GM21786 (cell line): ENCODE measurements at regions not wholly inside any gene's neighbourhood (a gene's known extent, or its start where the extent isn't known, plus 50 kb on each side); places are given as distances from the start of the nearest gene placed in this dataset.
A peak's percentile ranks its signal among the peaks of the same experiment; 100 is the strongest.

Source experiments
- ATAC-seq: cut with Tn5 transposase; IDR thresholded peaks from one replicate; pipeline ENCODE4 v1.9.1; 2021; ENCODE audit not compliant: unreplicated experiment

DNA sequence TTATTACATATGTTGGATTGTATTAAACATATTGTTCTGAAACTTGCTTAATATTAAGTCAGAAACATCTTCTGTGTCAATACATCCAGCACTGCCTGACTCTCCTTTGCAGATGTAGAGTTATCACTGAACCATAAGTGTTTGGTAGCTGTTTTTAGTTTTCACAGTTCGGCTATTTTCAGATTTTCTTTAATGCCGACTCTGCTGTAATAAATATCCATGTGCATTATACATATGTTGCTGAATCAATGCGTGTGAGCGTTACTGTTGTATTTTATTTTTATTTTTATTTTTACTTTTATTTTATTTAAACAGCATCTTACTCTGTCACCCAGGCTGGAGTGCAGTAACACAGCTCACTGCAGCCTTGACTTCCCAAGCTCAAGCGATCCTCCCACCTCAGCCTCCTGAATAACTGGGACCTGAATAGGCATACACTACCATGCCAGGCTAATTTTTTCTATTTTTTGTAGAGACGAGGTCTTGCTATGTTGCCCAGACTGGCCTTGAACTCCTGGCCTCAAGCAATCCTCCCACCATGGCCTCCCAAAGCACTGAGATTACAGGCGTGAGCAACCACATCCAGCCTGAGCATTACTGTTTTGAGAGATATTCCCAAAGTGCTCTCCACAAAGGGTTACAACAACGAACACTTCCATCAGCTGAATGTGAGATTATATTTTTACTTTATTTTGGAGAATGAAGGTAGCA, 50.7 kb upstream of the NOCT start:
- no peak for ATAC-seq

DNA sequence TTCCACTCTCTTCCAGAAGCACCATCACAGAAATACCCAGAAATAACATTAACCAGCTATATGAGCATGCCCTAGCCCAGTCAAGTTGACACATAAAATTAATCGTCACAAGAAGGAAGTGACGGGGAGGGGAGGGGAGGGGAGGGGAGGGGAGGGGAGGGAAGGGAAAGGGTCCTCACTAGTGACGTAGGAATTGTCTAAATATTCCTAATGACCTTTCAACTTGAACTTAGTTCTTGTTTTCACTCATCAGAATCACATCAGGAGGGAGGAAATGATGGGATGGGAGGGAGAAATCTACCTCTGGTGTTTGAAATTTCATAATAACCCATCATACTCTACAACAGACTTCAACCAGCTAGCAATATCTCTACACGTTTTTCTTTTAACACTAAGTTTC, 52.2 kb upstream of the NOCT start:
- ATAC-seq = no peak

DNA sequence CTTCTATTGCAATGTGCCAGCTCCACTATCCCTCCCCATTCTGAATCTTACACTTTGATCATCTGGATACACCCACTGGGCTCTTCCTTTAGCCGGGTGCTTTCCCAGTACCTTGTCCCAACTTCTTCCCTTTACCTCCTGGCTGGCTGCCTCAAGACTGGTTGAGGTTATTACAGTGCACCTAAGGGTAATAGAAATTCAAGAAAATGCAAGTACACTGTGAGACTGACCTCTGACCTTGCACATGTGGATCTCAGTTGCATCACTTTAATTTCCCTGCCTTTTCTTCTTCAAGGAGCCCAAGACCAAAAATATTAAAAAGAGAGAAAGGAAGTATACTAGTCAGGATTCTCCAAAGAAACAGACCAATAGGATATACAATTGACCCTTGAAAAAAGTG, 53.9 kb upstream of the NOCT start:
- ATAC-seq = no peak

DNA sequence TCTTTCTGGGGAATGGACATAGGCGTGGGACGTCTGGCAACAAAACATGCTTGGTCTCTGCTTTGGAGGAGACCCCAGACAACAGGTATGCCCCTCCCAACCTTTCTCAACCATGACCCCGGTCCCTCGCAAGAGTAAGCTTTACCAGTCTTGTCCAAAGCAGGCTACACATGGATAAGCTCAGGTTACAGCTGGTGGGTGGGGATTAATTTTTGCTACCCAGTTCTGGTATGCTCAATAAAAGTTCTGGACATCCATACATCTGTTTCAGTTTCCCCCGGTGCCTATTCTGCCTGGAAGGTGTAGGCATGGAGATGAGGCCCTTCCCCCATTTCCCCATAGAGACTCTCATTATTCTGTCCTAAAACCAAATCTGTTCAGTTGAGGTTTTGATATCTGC, 54.5 kb upstream of the NOCT start:
- no peak for ATAC-seq

DNA sequence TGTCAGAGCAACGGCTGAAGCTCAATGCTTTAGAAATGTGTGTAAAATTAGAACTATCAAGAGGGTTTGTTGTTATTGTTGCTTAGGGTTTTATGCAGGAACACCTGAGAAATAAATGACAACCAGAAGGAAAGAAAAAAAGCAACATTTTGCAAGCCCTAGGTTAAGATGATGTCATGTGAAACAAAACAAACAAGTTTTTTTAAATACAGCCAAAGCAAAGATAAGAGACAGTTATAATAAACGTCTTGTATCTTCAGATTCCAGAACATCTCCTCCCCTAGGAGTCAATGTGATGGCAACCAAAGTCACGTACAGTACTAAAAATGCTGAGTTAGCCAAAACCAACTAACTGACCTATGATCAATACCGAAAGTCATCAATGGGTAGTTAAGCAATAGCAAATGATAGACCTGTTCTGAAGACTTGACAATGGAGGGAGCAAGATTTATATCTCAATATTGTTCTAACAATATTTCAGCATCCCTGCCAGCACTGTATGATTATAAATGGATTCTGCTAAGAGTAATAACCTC, 55.3 kb upstream of the NOCT start:
- no peak for ATAC-seq

DNA sequence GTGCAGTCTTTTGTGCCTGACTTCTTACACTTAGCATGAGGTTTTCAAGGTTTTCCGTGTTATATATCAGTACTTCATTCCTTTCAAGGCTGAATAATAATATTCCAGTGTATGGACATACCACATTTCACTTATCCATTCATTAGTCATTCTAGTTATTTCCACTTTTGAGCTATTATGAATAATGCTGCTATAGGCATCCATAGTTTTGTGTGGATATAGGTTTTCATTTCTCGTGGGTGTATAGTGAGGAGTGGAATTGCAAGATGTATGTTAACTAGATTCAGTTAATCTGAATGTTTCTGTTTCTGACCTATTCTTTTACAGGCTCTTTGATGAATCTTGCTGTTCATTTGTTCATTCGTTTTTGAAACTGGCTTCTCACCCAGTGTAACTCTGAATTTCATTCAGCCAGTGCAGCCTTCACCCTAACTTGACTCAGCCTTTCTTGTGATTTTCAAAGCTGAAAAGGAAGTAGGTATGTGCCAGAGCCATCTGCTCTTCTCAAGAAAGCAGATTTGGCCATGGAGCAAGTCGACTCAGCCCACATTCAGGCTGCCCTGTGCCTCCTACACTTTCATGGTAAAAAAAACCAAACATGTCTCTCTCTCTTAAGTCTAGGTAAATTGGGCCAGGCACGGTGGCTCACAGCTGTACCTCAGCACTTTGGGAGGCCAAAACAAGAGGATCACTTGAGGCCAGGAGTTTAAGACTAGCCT, 56.3 kb upstream of the NOCT start:
- ATAC-seq = no peak

DNA sequence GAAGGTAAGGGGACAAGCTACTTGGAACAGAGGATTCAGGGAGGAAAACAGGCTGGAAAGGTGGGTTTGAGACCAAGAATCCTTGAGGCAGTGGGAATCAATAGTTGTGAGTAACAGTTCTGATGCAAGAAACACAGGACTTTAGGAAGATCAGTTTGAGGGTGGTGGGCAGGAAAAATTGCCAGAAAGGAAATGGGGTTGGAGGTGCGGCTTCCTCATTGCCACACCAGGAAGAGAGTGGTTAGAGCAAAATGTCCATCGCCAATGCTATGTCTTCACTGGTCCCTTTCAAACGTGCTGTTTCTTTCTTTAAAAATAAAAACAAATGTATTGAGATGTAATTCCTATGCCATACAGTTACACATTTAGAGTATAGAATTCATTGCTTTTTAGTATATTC, 57.1 kb upstream of the NOCT start:
- no peak for ATAC-seq

DNA sequence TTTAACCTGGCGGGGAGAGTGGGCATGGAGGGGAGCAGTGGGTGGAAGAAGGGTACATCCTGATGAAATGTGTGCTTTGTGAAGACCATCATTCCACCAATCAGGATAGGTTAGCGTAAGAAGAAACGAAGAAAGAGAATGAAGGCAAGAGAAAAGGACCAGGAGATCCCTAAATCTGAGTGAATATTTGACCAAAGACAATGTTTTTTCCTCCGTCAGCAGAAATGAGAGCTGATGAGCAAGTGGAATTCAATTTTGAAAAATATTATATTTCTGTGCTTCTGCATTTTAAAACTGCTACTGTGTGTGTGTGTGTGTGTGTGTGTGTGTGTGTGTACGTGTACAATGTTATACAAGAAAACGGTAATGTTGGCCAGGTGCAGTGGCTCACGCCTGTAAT, 58.3 kb upstream of the NOCT start:
- ATAC-seq = no peak

DNA sequence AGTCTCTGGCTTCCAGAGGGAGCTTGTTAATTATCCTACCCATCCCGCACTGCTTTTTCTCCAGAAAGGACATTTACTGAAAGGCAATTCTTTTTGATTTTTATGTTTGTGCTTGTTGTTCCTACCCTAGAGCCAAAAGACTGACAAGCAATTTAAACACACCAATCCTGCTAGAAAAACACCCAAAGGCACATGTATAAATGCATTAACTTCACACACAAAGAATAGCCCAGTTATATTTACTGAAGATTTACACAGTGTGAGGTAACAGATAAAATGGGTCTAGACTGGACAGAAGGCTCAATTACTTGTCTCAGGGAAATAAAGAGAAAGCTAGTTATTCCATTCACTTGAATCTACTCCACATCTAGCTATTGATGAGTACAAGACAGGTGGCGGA, 61.2 kb upstream of the NOCT start:
- no peak for ATAC-seq

DNA sequence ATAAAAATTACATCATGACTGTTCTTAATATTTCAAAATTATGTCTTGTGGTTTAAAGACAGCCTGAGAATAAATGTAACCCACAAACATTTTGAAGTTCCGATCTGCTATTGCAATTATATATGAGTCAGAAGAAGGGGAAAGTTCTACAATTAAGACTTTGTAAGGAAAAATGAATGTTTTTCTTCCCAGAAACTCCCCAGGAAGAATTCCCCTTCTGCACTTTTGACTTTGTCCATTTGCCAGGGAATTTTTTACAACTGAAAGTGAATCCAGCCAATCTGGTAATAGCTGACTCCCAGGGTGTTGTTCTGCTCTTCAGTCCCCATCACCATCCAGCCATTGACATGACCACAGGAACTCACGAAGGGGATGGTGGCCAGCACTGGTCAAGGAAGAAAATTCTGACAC, 61.6 kb upstream of the NOCT start:
- ATAC-seq = no peak

DNA sequence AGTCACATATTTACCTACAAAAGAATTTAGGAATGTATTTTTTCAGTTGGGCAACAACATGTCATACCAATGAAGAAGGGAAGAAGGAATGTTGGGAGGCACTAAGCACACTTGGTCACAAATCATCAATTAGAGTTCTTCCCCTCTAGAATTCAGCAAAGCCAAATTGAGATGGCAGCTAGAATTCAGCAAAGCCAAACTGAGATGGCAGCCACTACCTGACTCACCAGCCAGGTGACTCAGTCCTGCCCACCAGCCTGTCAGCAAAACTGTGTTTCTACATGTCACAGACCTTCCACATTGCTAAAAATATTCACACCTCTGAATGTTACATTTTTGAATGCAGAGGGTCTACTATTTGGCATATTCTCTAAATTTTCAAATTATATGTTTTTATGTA, 63.2 kb upstream of the NOCT start:
- ATAC-seq = no peak

DNA sequence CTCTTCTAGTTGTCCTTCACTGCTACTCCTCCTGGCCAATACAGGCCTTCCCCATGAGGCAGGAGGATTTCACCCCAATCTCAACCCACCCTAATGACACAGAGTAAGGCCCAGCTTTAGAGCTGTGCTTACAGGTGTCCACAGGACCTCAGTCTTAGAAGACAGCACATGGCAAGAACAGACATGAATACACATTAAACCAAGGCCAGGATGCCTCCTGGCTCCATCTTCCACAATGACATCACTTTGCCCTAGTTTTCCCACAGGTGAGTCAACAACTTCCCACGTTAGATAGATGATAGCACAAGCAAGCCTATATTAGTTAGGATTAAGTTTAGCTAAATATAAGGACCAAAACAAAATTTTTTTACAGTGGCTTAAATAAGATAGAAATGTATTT, 63.8 kb upstream of the NOCT start:
- ATAC-seq = no peak

DNA sequence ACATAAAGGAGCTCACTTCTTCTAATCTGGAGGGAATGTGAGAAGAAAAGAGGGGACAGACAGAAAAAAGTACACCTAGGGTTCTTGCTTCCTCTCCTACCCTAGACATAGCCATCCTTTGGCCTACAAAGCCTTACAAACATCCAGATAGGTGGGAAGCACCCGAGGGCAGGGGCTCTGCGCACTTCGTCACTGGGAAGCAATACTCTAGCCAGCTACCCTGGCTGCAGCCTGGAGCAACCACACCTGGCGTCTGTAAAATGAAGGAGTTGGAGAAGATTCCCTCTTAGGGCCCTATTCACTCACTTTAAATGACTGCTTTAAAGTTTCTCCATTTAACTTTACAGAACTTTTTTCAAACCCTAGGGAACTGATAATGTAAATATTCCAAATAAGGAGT, 65.7 kb upstream of the NOCT start:
- ATAC-seq = no peak

DNA sequence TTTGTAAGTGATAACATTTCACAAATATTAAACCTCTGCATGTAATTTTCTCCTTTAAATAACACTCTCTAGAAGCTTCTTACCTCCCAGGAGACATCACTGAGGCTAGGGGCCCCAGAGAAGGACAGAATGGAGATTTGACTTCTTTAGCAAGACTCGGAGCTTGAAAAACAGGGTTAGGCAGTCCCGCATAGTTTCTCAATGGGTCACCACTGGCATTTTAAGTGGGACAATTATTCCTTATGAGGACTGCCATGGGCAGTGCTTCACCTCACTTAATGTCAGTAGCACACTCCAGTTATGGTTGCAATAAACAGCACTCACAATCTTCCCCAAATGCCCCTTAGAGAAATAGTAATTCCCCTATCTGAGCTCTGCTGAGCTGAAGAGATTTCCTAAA, 66.7 kb upstream of the NOCT start:
- no peak for ATAC-seq

DNA sequence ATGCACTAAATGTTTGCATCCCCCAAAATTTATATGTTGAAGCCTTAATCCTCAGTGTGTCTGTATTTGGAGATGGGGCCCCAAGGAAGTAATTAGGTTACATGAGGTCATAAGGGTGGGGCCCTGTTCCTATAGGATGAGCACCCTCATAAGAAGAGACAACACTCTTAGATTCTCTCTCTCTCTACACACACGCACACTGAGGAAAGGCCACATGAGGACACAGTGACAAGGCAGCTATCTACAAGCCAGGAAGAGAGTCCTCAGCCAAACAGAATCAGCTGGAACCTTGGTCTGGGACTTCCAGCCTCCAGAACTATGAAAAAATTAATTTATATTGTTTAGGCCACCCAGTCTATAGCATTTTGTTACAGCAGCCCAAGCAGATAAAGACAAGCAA, 69.3 kb upstream of the NOCT start:
- no peak for ATAC-seq

DNA sequence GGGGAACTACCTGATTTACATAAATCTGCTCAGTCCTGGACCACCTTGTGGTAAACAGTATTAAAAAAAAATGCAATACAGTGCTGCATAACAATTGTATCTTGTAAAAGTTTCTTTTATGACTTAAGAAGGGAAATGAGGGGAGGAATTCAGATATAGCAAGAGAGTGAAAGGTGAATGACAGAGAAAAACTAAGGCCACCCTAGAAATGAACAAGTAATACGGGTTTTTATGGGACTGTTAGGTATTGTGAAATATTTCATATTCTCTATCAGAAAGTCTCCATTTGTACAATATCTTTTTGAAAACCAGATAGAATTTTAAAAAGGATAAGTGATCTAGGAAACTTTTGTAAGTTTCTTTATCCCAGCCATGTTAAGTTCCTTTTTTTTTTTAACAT, 69.7 kb upstream of the NOCT start:
- no peak for ATAC-seq

DNA sequence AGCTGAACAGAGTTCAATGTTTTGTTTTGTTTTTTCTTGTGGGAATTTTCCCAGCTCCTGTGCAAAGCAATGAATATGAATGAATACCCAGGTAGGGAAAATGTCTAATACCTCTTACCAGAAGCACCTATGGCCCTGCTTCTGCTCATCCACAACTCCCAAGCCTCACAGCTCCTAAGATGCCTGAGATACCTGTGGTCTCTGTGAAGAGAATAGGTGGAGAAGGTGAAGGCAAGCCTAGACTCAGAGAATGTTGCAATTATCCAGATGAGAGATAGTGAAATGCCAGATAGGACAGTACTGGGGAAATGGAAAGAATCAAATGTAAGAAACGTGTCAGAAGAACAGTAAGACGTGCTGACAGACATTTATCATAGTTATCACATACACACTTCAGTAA, 70.2 kb upstream of the NOCT start:
- ATAC-seq = no peak

DNA sequence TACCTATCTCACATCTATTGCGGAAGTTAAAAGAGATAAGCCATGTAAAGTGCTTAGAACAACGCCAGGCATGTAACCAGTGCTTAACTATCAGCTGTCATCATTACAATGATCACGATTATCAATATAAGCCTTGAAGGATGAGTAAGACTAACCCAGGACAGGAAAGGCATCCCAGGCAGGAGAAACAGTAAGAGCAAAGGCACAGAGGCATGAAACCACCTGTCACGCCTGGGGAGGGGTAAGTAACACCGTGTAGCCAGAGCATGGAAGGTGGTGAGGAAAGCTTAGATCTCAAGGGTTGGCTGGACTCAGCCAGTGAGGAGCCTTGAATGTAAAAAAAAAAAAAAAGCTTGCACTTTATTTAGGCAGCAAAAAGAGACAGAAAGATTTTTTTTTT, 71.7 kb upstream of the NOCT start:
- no peak for ATAC-seq

DNA sequence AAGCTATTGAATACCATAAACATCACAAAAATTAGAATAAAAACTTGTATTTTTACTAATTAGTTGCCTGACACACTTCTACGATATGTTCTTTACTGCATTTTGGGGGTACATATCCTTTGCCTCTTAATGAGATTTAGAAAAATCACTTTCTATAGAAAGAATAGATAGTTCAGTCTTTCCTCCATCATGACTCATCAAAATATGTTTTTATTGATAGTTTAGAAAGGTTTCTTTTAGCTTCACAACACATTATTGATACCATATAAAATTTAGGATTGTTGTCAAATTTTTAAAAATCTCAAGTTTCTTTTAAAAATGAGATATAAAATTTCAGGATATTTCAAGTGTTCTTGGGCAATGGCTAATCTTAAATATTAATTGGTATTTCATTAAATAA, 74.5 kb upstream of the NOCT start:
- ATAC-seq = no peak

DNA sequence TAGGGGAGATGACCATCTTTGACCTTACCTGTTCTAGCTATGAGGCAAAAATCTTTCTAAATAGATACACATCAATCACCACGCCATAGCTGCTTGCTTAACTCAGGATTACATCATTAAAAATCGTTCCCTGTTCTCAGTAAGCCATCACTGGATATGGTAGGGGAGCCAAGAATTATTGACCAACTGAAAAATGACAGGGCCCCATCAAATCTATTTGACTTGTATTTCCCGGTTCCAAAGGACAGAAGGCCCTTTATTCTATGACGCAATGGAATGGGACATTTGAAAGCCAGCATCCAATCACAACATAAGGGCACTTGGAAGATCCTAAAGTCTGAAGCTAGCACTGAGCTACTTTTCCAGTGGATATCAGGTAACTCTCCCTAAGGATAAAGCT, 75.6 kb upstream of the NOCT start:
- ATAC-seq = no peak

DNA sequence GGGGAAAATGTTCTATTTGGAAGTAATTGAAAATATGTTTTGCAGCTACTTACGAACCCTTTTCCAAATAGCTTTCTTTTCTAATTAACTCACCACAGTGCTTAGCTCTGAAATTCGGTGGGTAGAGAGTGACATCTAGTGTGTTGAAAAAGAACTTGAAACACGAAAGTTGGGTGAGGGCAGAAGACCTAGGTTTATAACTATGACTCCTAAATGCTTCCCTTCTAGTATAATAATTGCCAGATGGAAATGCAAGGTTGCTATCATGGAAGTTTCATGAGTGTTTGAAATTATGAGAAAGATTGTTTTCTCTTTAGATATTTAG, 77.3 kb upstream of the NOCT start:
- ATAC-seq = peak; percentile 75

DNA sequence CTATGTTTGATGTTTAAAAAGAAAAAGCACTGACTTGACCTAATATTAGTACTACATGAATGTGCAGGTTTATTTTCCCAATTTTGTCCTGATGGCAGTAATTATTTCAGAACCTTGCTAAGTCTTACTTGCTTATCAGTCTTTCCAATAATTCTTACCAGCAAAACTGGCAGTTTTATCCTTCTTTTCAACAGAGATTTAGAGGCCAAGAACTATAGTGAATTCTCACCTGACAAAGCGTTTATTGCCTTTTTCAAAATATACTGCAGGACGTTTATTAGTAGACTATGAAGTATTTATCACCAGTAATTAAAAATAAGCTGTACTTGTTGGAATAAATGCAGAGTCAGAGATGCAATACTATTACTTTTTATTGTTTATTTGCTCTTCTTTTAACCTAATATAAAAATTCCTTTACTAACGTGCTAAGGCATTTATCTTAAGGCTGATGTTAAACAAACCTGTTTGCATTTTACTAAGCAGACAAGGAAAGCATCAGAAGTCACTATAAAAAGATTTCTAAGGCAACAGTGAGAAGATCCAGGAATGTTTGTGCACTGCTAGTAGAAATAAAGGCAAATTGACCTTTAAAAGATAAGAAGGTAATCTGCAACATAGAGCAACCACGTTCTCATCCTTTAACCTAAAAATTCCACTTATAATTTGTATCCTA, 80.3 kb upstream of the NOCT start:
- ATAC-seq = no peak
